Neural progenitor cell (in vitro differentiated cells): ENCODE measurements at regions not wholly inside any gene's neighbourhood (a gene's known extent, or its start where the extent isn't known, plus 50 kb on each side); places are given as distances from the start of the nearest gene placed in this dataset.
"Not testable (repeated sequence)": the region's sequence is repeated elsewhere in the genome, so short reads cannot be mapped to it uniquely, and the experiment has no call there.

Experiments
- DNase-seq: peaks from one replicate; pipeline ENCODE4 v3.0.0-alpha.2; 2016; ENCODE audit warnings: low spot score
- H2AFZ ChIP-seq: fragments of 200-600 bp; sonication (generic); replicated peaks from 2 replicates; pipeline ENCODE4 v1.6.1; 2016; ENCODE audit warnings: antibody characterized with exemption
- H3F3A ChIP-seq: fragments of 200-600 bp; sonication (generic); 2 replicates; pipeline ENCODE4 v1.6.1; 2016; ENCODE audit warnings: antibody characterized with exemption, low read depth
- H3K27ac ChIP-seq: fragments of 200-600 bp; sonication (generic); 2 replicates; pipeline ENCODE4 v1.5.1; 2016; ENCODE audit warnings: mild to moderate bottlenecking
- H3K27me3 ChIP-seq: fragments of 200-600 bp; sonication (generic); 2 replicates; pipeline ENCODE4 v1.6.1; 2016; ENCODE audit warnings: mild to moderate bottlenecking, moderate library complexity
- H3K36me3 ChIP-seq: fragments of 200-600 bp; sonication (generic); 2 replicates; pipeline ENCODE4 v1.5.1; 2016
- H3K4me1 ChIP-seq: fragments of 200-600 bp; sonication (generic); 2 replicates; pipeline ENCODE4 v1.6.1; 2016; ENCODE audit warnings: mixed run types
- H3K4me2 ChIP-seq: fragments of 200-600 bp; sonication (generic); 2 replicates; pipeline ENCODE4 v1.6.1; 2016
- H3K4me3 ChIP-seq: fragments of 200-600 bp; sonication (generic); 2 replicates; pipeline ENCODE4 v1.5.1; 2016
- H3K79me2 ChIP-seq: fragments of 200-600 bp; sonication (generic); 2 replicates; pipeline ENCODE4 v1.6.1; 2016; ENCODE audit warnings: low read depth
- H3K9ac ChIP-seq: fragments of 200-600 bp; sonication (generic); 2 replicates; pipeline ENCODE4 v1.6.1; 2016
- H3K9me3 ChIP-seq: fragments of 200-600 bp; sonication (generic); 2 replicates; pipeline ENCODE4 v1.5.1; 2016; ENCODE audit warnings: low read depth
- H4K20me1 ChIP-seq: fragments of 200-600 bp; sonication (generic); 2 replicates; pipeline ENCODE4 v1.6.1; 2016; ENCODE audit warnings: low read depth
- H3K27ac Mint-ChIP-seq: 3 replicates; pipeline ENCODE4 v1.8.0; 2021; ENCODE audit warnings: mixed read lengths
- H3K27me3 Mint-ChIP-seq: 2 replicates; pipeline ENCODE4 v1.8.0; 2022; ENCODE audit warnings: low read depth, mild to moderate bottlenecking, inconsistent platforms, moderate library complexity, mixed read lengths; ENCODE audit not compliant: insufficient read depth
- H3K36me3 Mint-ChIP-seq: 3 replicates; pipeline ENCODE4 v1.8.0; 2021; ENCODE audit warnings: mixed read lengths
- H3K4me1 Mint-ChIP-seq: 3 replicates; pipeline ENCODE4 v1.8.0; 2021; ENCODE audit warnings: mixed read lengths
- H3K4me3 Mint-ChIP-seq: 3 replicates; pipeline ENCODE4 v1.8.0; 2021; ENCODE audit warnings: mild to moderate bottlenecking, moderate library complexity, mixed read lengths
- H3K9me3 Mint-ChIP-seq: 3 replicates; pipeline ENCODE4 v1.8.0; 2020; ENCODE audit warnings: mixed read lengths
- CTCF ChIP-seq: fragments of 200-600 bp; sonication (generic); IDR thresholded peaks from 2 replicates; pipeline ENCODE4 v1.5.1; 2017; ENCODE audit warnings: antibody characterized with exemption, mild to moderate bottlenecking
- EZH2 ChIP-seq: fragments of 200-600 bp; sonication (generic); IDR thresholded peaks from 2 replicates; pipeline ENCODE4 v1.6.1; 2017; ENCODE audit warnings: antibody characterized with exemption, mild to moderate bottlenecking, moderate library complexity
- EZH2phosphoT487 ChIP-seq: fragments of 200-600 bp; sonication (generic); IDR thresholded peaks from 2 replicates; pipeline ENCODE4 v1.6.1; 2017; ENCODE audit warnings: antibody characterized with exemption

GRCh38 chr2:114293355-114293754 lies 149.1 kb upstream of the DPP10 start:
- no peak overlapping the region for H3K4me3 Mint-ChIP-seq
- DNase-seq, result no peak
- no peak for TF ChIP-seq EZH2phosphoT487
- TF ChIP-seq CTCF, result no peak
- no peak for TF ChIP-seq EZH2
- Histone ChIP-seq H3K4me3 (no peak overlapping the region), H3K9ac (no peak overlapping the region), H3K4me2 (no peak overlapping the region), H3K79me2 (no peaks in the 10 kb centered on the region), H3K27me3 (no peaks in the 10 kb centered on the region), H3K36me3 (no peaks in the 10 kb centered on the region), H4K20me1 (no peaks in the 10 kb centered on the region), H3K4me1 (peaks cover 9% of the 10 kb centered on the region), H3K27ac (no peak overlapping the region), H3K9me3 (no peaks in the 10 kb centered on the region), H3F3A (no peaks in the 10 kb centered on the region), H2AFZ (peak overlapping the region; percentile 96)
- no peak overlapping the region for H3K27ac Mint-ChIP-seq
- no peaks in the 10 kb centered on the region for H3K27me3 Mint-ChIP-seq
- H3K9me3 Mint-ChIP-seq, result peaks cover 2% of the 10 kb centered on the region
- H3K4me1 Mint-ChIP-seq, result peaks cover 15% of the 10 kb centered on the region
- H3K36me3 Mint-ChIP-seq, result no peaks in the 10 kb centered on the region

GRCh38 chr2:114294741-114295140 lies 147.7 kb upstream of the DPP10 start:
- peaks cover 15% of the 10 kb centered on the region for H3K4me1 Mint-ChIP-seq
- Histone ChIP-seq H4K20me1 (no peaks in the 10 kb centered on the region), H3K27ac (no peak overlapping the region), H3K9ac (no peak overlapping the region), H2AFZ (no peak overlapping the region), H3F3A (no peaks in the 10 kb centered on the region), H3K4me1 (peaks cover 9% of the 10 kb centered on the region), H3K9me3 (no peaks in the 10 kb centered on the region), H3K36me3 (no peaks in the 10 kb centered on the region), H3K79me2 (no peaks in the 10 kb centered on the region), H3K27me3 (no peaks in the 10 kb centered on the region), H3K4me2 (no peak overlapping the region), H3K4me3 (no peak overlapping the region)
- H3K27me3 Mint-ChIP-seq, result no peaks in the 10 kb centered on the region
- peaks cover 2% of the 10 kb centered on the region for H3K9me3 Mint-ChIP-seq
- no peak overlapping the region for H3K4me3 Mint-ChIP-seq
- no peak for TF ChIP-seq EZH2phosphoT487
- no peak for TF ChIP-seq CTCF
- TF ChIP-seq EZH2, result no peak
- H3K36me3 Mint-ChIP-seq, result no peaks in the 10 kb centered on the region
- H3K27ac Mint-ChIP-seq, result no peak overlapping the region
- DNase-seq, result peak; percentile 29

- not testable (repeated sequence) for H3K4me1 Mint-ChIP-seq, H3K27ac Mint-ChIP-seq, H3K36me3 ChIP-seq, H3K9ac ChIP-seq, H3K9me3 ChIP-seq, H4K20me1 ChIP-seq, H3K4me1 ChIP-seq, H3K4me3 Mint-ChIP-seq, H3K36me3 Mint-ChIP-seq, H3K4me2 ChIP-seq, H3F3A ChIP-seq, H3K4me3 ChIP-seq, DNase-seq, H3K27me3 Mint-ChIP-seq, H3K9me3 Mint-ChIP-seq, H3K27me3 ChIP-seq, H3K27ac ChIP-seq, H3K79me2 ChIP-seq, H2AFZ ChIP-seq
Measured at GRCh38 chr2:114300351-114300750, 142.1 kb upstream of the DPP10 start.

GRCh38 chr2:114316532-114317300 lies 125.7 kb upstream of the DPP10 start:
- Mint-ChIP-seq H3K27me3 (no peaks in the 10 kb centered on the region), H3K9me3 (no peaks in the 10 kb centered on the region), H3K36me3 (no peaks in the 10 kb centered on the region), H3K4me3 (no peak overlapping the region), H3K4me1 (peaks cover 3% of the 10 kb centered on the region), H3K27ac (no peak overlapping the region)
- H3K4me2 ChIP-seq, result no peak overlapping the region
- DNase-seq, result no peak
- no peak overlapping the region for H3K9ac ChIP-seq
- TF ChIP-seq CTCF (no peak), EZH2 (no peak), EZH2phosphoT487 (no peak)
- H3K4me1 ChIP-seq, result no peaks in the 10 kb centered on the region
- H3K27ac ChIP-seq, result no peak overlapping the region
- H3K4me3 ChIP-seq, result no peak overlapping the region
- H3K36me3 ChIP-seq, result no peaks in the 10 kb centered on the region
- no peaks in the 10 kb centered on the region for H3K27me3 ChIP-seq
- no peaks in the 10 kb centered on the region for H4K20me1 ChIP-seq
- no peaks in the 10 kb centered on the region for H3K9me3 ChIP-seq
- H3F3A ChIP-seq, result no peaks in the 10 kb centered on the region
- H2AFZ ChIP-seq, result no peak overlapping the region
- H3K79me2 ChIP-seq, result no peaks in the 10 kb centered on the region
